GM19043 (cell line): ENCODE measurements at regions not wholly inside any gene's neighbourhood (a gene's known extent, or its start where the extent isn't known, plus 50 kb on each side); places are given as distances from the start of the nearest gene placed in this dataset.
"Not testable (repeated sequence)": the region's sequence is repeated elsewhere in the genome, so short reads cannot be mapped to it uniquely, and the experiment has no call there.

Experiments used
- ATAC-seq: cut with Tn5 transposase; IDR thresholded peaks from one replicate; pipeline ENCODE4 v1.9.1; 2021; ENCODE audit warnings: low read depth; ENCODE audit not compliant: unreplicated experiment

- ATAC-seq, result no peak
Measured at GRCh38 chrY:21028506-21028905, 272.6 kb downstream of the RPS4Y2 start.

- ATAC-seq, result no peak
Measured at GRCh38 chrY:21033363-21033762, 277.5 kb downstream of the RPS4Y2 start.

- no peak for ATAC-seq
Measured at GRCh38 chrY:21034151-21035061, 278.5 kb downstream of the RPS4Y2 start.

GRCh38 chrY:21037398-21037797 lies 281.5 kb downstream of the RPS4Y2 start:
- ATAC-seq, result not testable (repeated sequence)

GRCh38 chrY:21039811-21040210 lies 283.9 kb downstream of the RPS4Y2 start:
- ATAC-seq, result no peak

GRCh38 chrY:21040711-21041110 lies 284.8 kb downstream of the RPS4Y2 start:
- ATAC-seq, result not testable (repeated sequence)

- no peak for ATAC-seq
Measured at GRCh38 chrY:21073079-21073478, 317.2 kb downstream of the RPS4Y2 start.

- ATAC-seq, result no peak
Measured at GRCh38 chrY:21073641-21074260, 317.8 kb downstream of the RPS4Y2 start.

- no peak for ATAC-seq
Measured at GRCh38 chrY:21075658-21076057, 319.8 kb downstream of the RPS4Y2 start.

GRCh38 chrY:21079670-21080069 lies 323.8 kb downstream of the RPS4Y2 start:
- ATAC-seq, result no peak

- no peak for ATAC-seq
Measured at GRCh38 chrY:21081640-21082611, 326.0 kb downstream of the RPS4Y2 start.

- no peak for ATAC-seq
Measured at GRCh38 chrY:21082639-21083038, 326.7 kb downstream of the RPS4Y2 start.

GRCh38 chrY:21091909-21092308 lies 336.0 kb downstream of the RPS4Y2 start:
- ATAC-seq, result no peak

- ATAC-seq, result no peak
Measured at GRCh38 chrY:21102507-21102906, 346.6 kb downstream of the RPS4Y2 start.

- ATAC-seq, result no peak
Measured at GRCh38 chrY:21103885-21104284, 348.0 kb downstream of the RPS4Y2 start.

- no peak for ATAC-seq
Measured at GRCh38 chrY:21105529-21105928, 349.6 kb downstream of the RPS4Y2 start.

GRCh38 chrY:21111313-21111712 lies 355.4 kb downstream of the RPS4Y2 start:
- no peak for ATAC-seq

GRCh38 chrY:21121065-21121464 lies 365.2 kb downstream of the RPS4Y2 start:
- ATAC-seq, result no peak

- no peak for ATAC-seq
Measured at GRCh38 chrY:21135591-21135990, 375.5 kb upstream of the RBMY1B start.

GRCh38 chrY:21138056-21138758 lies 372.9 kb upstream of the RBMY1B start:
- ATAC-seq, result no peak
